ENCODE measurements at regions not wholly inside any gene's neighbourhood (a gene's known extent, or its start where the extent isn't known, plus 50 kb on each side); places are given as distances from the start of the nearest gene placed in this dataset.

DNA sequence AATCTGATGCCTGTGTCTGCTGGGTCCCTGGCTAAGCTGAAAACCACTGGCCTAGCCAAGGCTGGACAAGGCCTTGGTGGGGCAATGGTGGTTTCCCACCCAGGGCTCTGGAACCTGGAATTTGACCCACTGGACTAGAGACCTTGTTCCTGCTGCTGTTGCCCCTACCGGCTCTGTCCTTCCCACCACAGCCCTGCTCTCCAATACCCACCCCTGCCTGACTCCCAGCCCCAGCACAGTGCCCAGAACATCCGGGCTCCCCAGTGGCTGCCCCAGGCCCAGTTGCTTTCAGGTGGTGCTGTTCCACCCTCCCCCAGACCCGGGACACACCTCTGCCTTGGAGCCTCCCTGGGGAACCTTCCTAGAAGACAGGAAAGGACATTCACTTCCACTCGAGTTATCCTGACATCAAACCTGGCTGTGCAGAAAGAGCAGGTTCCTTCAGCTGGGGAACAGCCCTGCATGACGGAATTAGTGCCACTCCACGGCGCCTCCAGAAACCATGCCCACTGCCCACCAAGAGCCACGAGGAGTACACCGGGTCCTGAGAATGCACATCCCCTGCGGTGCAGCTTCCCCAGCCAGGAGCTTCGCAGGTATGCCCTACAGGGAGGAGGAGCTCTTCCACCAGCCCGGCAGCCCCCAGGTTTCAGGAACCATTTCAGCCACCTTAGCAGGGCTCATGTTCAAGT, 152.8 kb downstream of the OAT start:
- Histone ChIP-seq H4K20me1 (ENCODE audit: control insufficient read depth, insufficient read depth, low read depth, low read length) (no peaks in the 10 kb centered on the region), H3K9me3 (ENCODE audit: control insufficient read depth, insufficient read depth, low read length) (no peaks in the 10 kb centered on the region), H3F3A (ENCODE audit: control insufficient read depth, insufficient read depth) (no peaks in the 10 kb centered on the region), H3K27me3 (ENCODE audit: control insufficient read depth, low read length) (no peaks in the 10 kb centered on the region), H3K79me2 (ENCODE audit: control insufficient read depth, low read length) (no peaks in the 10 kb centered on the region), H3K9me2 (replicated peaks; ENCODE audit: control insufficient read depth, low read length) (no peaks in the 10 kb centered on the region), H3K36me3 (ENCODE audit: control insufficient read depth, low read length) (no peaks in the 10 kb centered on the region), H3K4me1 (ENCODE audit: control insufficient read depth, low read length) (no peaks in the 10 kb centered on the region), H3K27ac (ENCODE audit: low read depth, low read length) (no peak overlapping the region), H3K4me3 (ENCODE audit: low read length) (no peak overlapping the region), H3K4me2 (ENCODE audit: low read length) (no peak overlapping the region)
- no peak for TF ChIP-seq EZH2phosphoT487 (IDR thresholded peaks at IDR 0.05; ENCODE audit: borderline replicate concordance, low read length)
- TF ChIP-seq, protein P1, sequence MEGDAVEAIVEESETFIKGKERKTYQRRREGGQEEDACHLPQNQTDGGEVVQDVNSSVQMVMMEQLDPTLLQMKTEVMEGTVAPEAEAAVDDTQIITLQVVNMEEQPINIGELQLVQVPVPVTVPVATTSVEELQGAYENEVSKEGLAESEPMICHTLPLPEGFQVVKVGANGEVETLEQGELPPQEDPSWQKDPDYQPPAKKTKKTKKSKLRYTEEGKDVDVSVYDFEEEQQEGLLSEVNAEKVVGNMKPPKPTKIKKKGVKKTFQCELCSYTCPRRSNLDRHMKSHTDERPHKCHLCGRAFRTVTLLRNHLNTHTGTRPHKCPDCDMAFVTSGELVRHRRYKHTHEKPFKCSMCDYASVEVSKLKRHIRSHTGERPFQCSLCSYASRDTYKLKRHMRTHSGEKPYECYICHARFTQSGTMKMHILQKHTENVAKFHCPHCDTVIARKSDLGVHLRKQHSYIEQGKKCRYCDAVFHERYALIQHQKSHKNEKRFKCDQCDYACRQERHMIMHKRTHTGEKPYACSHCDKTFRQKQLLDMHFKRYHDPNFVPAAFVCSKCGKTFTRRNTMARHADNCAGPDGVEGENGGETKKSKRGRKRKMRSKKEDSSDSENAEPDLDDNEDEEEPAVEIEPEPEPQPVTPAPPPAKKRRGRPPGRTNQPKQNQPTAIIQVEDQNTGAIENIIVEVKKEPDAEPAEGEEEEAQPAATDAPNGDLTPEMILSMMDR (IDR thresholded peaks at IDR 0.05; ENCODE audit: low read depth, low read length, poor library complexity, severe bottlenecking), result no peak

DNA sequence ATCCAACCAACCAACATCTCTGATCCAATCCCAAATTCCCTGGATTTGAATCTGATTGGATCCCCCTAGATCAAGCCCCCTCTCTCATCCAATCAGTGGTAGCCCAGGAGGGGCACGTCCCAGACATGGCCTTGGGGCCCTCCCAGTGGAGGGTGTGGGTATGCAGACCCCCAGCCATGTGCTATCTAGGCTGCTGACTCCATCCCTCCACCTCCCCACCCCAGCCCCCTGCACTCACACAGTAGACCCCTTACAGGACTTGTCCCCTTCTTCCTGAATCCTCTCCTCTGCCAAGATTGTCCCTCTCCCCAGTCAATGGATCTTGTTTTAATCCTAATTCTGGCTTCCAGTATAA, 153.4 kb downstream of the OAT start:
- H3K79me2 ChIP-seq (ENCODE audit: control insufficient read depth, low read length), result no peaks in the 10 kb centered on the region
- no peak overlapping the region for H3K4me2 ChIP-seq (ENCODE audit: low read length)
- H3K4me1 ChIP-seq (ENCODE audit: control insufficient read depth, low read length), result no peaks in the 10 kb centered on the region
- H3K27me3 ChIP-seq (ENCODE audit: control insufficient read depth, low read length), result no peaks in the 10 kb centered on the region
- H3K4me3 ChIP-seq (ENCODE audit: low read length), result no peak overlapping the region
- no peaks in the 10 kb centered on the region for H3K9me2 ChIP-seq (replicated peaks; ENCODE audit: control insufficient read depth, low read length)
- H3K36me3 ChIP-seq (ENCODE audit: control insufficient read depth, low read length), result no peaks in the 10 kb centered on the region
- no peaks in the 10 kb centered on the region for H3K9me3 ChIP-seq (ENCODE audit: control insufficient read depth, insufficient read depth, low read length)
- H3K27ac ChIP-seq (ENCODE audit: low read depth, low read length), result no peak overlapping the region
- no peaks in the 10 kb centered on the region for H4K20me1 ChIP-seq (ENCODE audit: control insufficient read depth, insufficient read depth, low read depth, low read length)
- no peaks in the 10 kb centered on the region for H3F3A ChIP-seq (ENCODE audit: control insufficient read depth, insufficient read depth)
- TF ChIP-seq EZH2phosphoT487 (IDR thresholded peaks at IDR 0.05; ENCODE audit: borderline replicate concordance, low read length), result no peak
- TF ChIP-seq, protein P1 (IDR thresholded peaks at IDR 0.05; ENCODE audit: low read depth, low read length, poor library complexity, severe bottlenecking), result no peak

DNA sequence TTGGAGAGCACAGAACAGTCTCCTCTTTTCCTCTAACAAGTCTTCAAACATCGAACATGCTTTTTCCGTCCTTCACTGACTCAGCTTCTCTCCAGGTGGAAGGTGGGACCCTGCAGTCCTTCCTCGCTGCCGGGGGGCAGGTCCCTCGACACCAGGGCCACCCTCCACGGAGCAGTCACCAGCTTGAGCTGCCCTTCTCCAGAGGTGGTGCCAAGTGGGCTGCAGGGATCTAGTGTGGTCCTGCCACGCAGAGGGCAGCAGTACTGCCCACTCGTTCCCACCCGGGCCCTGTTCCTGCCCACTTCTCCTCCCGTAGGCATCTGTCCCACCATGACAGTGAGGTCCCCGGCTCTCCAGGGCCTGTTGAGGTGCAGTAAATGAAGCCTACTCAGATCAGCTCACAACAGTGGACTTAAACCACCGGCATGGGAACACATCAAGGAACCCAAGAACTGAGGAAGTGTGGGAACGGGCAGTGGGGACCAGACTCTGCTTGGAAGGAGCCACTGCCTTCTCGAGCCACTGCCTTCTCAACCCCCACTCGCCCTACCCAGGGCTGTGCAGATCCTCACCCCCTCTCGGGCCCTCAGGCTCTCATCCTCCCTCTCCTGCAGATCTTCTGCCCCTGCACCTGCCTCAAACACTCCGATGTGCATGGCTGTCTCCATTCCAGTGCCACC, 153.9 kb downstream of the OAT start:
- H3K27ac ChIP-seq (ENCODE audit: low read depth, low read length), result no peak overlapping the region
- H3K36me3 ChIP-seq (ENCODE audit: control insufficient read depth, low read length), result no peaks in the 10 kb centered on the region
- no peaks in the 10 kb centered on the region for H3K9me3 ChIP-seq (ENCODE audit: control insufficient read depth, insufficient read depth, low read length)
- H4K20me1 ChIP-seq (ENCODE audit: control insufficient read depth, insufficient read depth, low read depth, low read length), result no peaks in the 10 kb centered on the region
- no peaks in the 10 kb centered on the region for H3K4me1 ChIP-seq (ENCODE audit: control insufficient read depth, low read length)
- H3K79me2 ChIP-seq (ENCODE audit: control insufficient read depth, low read length), result no peaks in the 10 kb centered on the region
- no peaks in the 10 kb centered on the region for H3F3A ChIP-seq (ENCODE audit: control insufficient read depth, insufficient read depth)
- H3K4me3 ChIP-seq (ENCODE audit: low read length), result no peak overlapping the region
- H3K4me2 ChIP-seq (ENCODE audit: low read length), result no peak overlapping the region
- no peak for TF ChIP-seq EZH2phosphoT487 (IDR thresholded peaks at IDR 0.05; ENCODE audit: borderline replicate concordance, low read length)
- TF ChIP-seq, protein P1 (IDR thresholded peaks at IDR 0.05; ENCODE audit: low read depth, low read length, poor library complexity, severe bottlenecking), result no peak
- no peaks in the 10 kb centered on the region for H3K27me3 ChIP-seq (ENCODE audit: control insufficient read depth, low read length)
- H3K9me2 ChIP-seq (replicated peaks; ENCODE audit: control insufficient read depth, low read length), result no peaks in the 10 kb centered on the region
